Left lung (tissue), 4 donors: ENCODE measurements at regions not wholly inside any gene's neighbourhood (a gene's known extent, or its start where the extent isn't known, plus 50 kb on each side); places are given as distances from the start of the nearest gene placed in this dataset.

Experiments
- ATAC-seq: fragments of 200-7000 bp; cut with Tn5 transposase; one replicate; pipeline ENCODE4 v1.9.1; 2020; ENCODE audit warnings: moderate library complexity
- DNase-seq, 4 donors: peaks; one replicate each; pipeline ENCODE4 v3.0.0-alpha.2; 2013 to 2020
- H3K27ac ChIP-seq, 2 donors: fragments of 200-600 bp; sonication (generic) in 1 of 2; one replicate each; pipeline versions ENCODE4 v1.5.0 to v1.8.0; 2020 to 2021
- H3K27me3 ChIP-seq, 2 donors: fragments of 200-600 bp; sonication (generic) in 1 of 2; one replicate each; pipeline versions ENCODE4 v1.5.0 to v1.8.0; 2020 to 2021
- H3K36me3 ChIP-seq, 2 donors: fragments of 200-600 bp; sonication (generic) in 1 of 2; one replicate each; pipeline versions ENCODE4 v1.5.0 to v1.8.0; 2020 to 2021
- H3K4me1 ChIP-seq, 2 donors: fragments of 200-600 bp; one replicate each; pipeline ENCODE4 v1.8.0; 2021
- H3K4me3 ChIP-seq, 2 donors: fragments of 200-600 bp; sonication (generic) in 1 of 2; one replicate each; pipeline versions ENCODE4 v1.5.0 to v1.8.0; 2020 to 2021; ENCODE audit warnings: mild to moderate bottlenecking in 1 of 2
- H3K9me3 ChIP-seq, 2 donors: fragments of 200-600 bp; sonication (generic) in 1 of 2; one replicate each; pipeline versions ENCODE4 v1.5.0 to v1.8.0; 2020 to 2021
- CTCF ChIP-seq, 2 donors: fragments of 200-600 bp; sonication (generic) in 1 of 2; IDR thresholded peaks; one replicate each; pipeline versions ENCODE4 v1.5.0 to v1.8.0; 2021; ENCODE audit warnings: antibody characterized with exemption in 2 of 2
- intact Hi-C, 2 donors: fragments of 100-400 bp; cut with DNase I; formaldehyde crosslinking; loops; one replicate each; pipeline versions ENCODE4 v1.11.2 to v1.14.2; 2022
- donor health status: DM: no; HTN: yes; CAD: no.
- donor health status: DM: no; HTN: no; CAD: no.

- intact Hi-C loops = no loop called here
- Histone ChIP-seq H3K4me1 (no peaks in the 10 kb centered on the region), H3K27ac (no peak overlapping the region), H3K27me3 (no peaks in the 10 kb centered on the region), H3K9me3 (no peaks in the 10 kb centered on the region), H3K36me3 (no peaks in the 10 kb centered on the region), H3K4me3 (no peak overlapping the region)
- TF ChIP-seq CTCF (IDR thresholded peaks at IDR 0.05) = no peak
- DNase-seq = no peak
- ATAC-seq = no peak
Measured at GRCh38 chr14:55899531-55899930, 218.7 kb upstream of the PELI2 start.

- no peak for DNase-seq
- ATAC-seq = no peak
- Histone ChIP-seq H3K4me3 (no peak overlapping the region), H3K9me3 (no peaks in the 10 kb centered on the region), H3K27ac (no peak overlapping the region), H3K36me3 (no peaks in the 10 kb centered on the region), H3K27me3 (no peaks in the 10 kb centered on the region), H3K4me1 (no peaks in the 10 kb centered on the region)
- intact Hi-C loops = no loop called here
- TF ChIP-seq CTCF (IDR thresholded peaks at IDR 0.05) = no peak
Measured at GRCh38 chr14:55900749-55901148, 217.5 kb upstream of the PELI2 start.

GRCh38 chr14:55901291-55901690, 216.9 kb upstream of the PELI2 start:
- Histone ChIP-seq H3K9me3 (no peaks in the 10 kb centered on the region), H3K36me3 (no peaks in the 10 kb centered on the region), H3K4me3 (no peak overlapping the region), H3K27me3 (no peaks in the 10 kb centered on the region), H3K27ac (no peak overlapping the region), H3K4me1 (no peaks in the 10 kb centered on the region)
- no peak for DNase-seq
- intact Hi-C loops = no loop called here
- TF ChIP-seq CTCF (IDR thresholded peaks at IDR 0.05) = no peak
- ATAC-seq = no peak

- no peak for ATAC-seq
Measured at GRCh38 chr14:55902241-55902640, 216.0 kb upstream of the PELI2 start.

GRCh38 chr14:55904086-55904485, 214.1 kb upstream of the PELI2 start:
- Histone ChIP-seq H3K36me3 (no peaks in the 10 kb centered on the region), H3K4me3 (no peak overlapping the region), H3K4me1 (no peaks in the 10 kb centered on the region), H3K27ac (no peak overlapping the region), H3K9me3 (no peaks in the 10 kb centered on the region), H3K27me3 (no peaks in the 10 kb centered on the region)
- no peak for DNase-seq
- no peak for ATAC-seq
- no peak for TF ChIP-seq CTCF (IDR thresholded peaks at IDR 0.05)
- intact Hi-C loops = no loop called here

More at GRCh38 chr14:55902241-55902640, 216.0 kb upstream of the PELI2 start:
- DNase-seq = no peak
- TF ChIP-seq CTCF (IDR thresholded peaks at IDR 0.05) = no peak
- H3K27me3 ChIP-seq = no peaks in the 10 kb centered on the region
- no peaks in the 10 kb centered on the region for H3K36me3 ChIP-seq
- H3K9me3 ChIP-seq = no peaks in the 10 kb centered on the region
- no peaks in the 10 kb centered on the region for H3K4me1 ChIP-seq
- H3K4me3 ChIP-seq = no peak overlapping the region
- no peak overlapping the region for H3K27ac ChIP-seq
- intact Hi-C loops = no loop called here
